H9 (cell line): ENCODE measurements at regions not wholly inside any gene's neighbourhood (a gene's known extent, or its start where the extent isn't known, plus 50 kb on each side); places are given as distances from the start of the nearest gene placed in this dataset.

Experiments used
- DNase-seq: peaks from one replicate; pipeline ENCODE4 v3.0.0-alpha.2; 2017
- H2AFZ ChIP-seq: one replicate; pipeline ENCODE4 v1.6.1; 2013; ENCODE audit warnings: mild to moderate bottlenecking, low read length, control low read depth, moderate library complexity
- H2AK5ac ChIP-seq: 2 replicates; pipeline ENCODE4 v1.6.1; 2013; ENCODE audit warnings: low read length, control low read depth, mixed read lengths; ENCODE audit not compliant: insufficient read length
- H2BK120ac ChIP-seq: one replicate; pipeline ENCODE4 v1.6.1; 2013; ENCODE audit warnings: low read depth, mild to moderate bottlenecking, low read length, control low read depth, inconsistent platforms; ENCODE audit not compliant: poor library complexity, severe bottlenecking
- H2BK12ac ChIP-seq: 2 replicates; pipeline ENCODE4 v1.6.1; 2013; ENCODE audit warnings: low read length, control low read depth, mixed read lengths, low read depth; ENCODE audit not compliant: insufficient read length
- H2BK15ac ChIP-seq: 2 replicates; pipeline ENCODE4 v1.6.1; 2013; ENCODE audit warnings: low read depth, low read length, control low read depth
- H2BK20ac ChIP-seq: one replicate; pipeline ENCODE4 v1.6.1; 2013; ENCODE audit warnings: low read depth, mild to moderate bottlenecking, low read length, control low read depth, inconsistent platforms; ENCODE audit not compliant: poor library complexity, severe bottlenecking
- H2BK5ac ChIP-seq: 2 replicates; pipeline ENCODE4 v1.6.1; 2013; ENCODE audit warnings: low read length, control low read depth, mixed read lengths; ENCODE audit not compliant: insufficient read length
- H3K14ac ChIP-seq: 2 replicates; pipeline ENCODE4 v1.6.1; 2013; ENCODE audit warnings: low read length, control low read depth; ENCODE audit not compliant: insufficient read depth
- H3K18ac ChIP-seq: 2 replicates; pipeline ENCODE4 v1.6.1; 2013; ENCODE audit warnings: low read depth, mild to moderate bottlenecking, mixed read lengths, low read length, control low read depth; ENCODE audit not compliant: insufficient read length
- H3K23ac ChIP-seq: 2 replicates; pipeline ENCODE4 v1.6.1; 2013; ENCODE audit warnings: low read length, control low read depth, mixed read lengths, low read depth; ENCODE audit not compliant: insufficient read length
- H3K23me2 ChIP-seq: 2 replicates; pipeline ENCODE4 v1.6.1; 2013; ENCODE audit warnings: low read depth, mild to moderate bottlenecking, mixed read lengths, low read length, control low read depth; ENCODE audit not compliant: insufficient read length, poor library complexity, severe bottlenecking
- H3K27ac ChIP-seq: 2 replicates; pipeline ENCODE4 v1.5.1; 2013; ENCODE audit warnings: low read length, control low read depth, mixed read lengths, low read depth; ENCODE audit not compliant: insufficient read length
- H3K27me3 ChIP-seq: 2 replicates; pipeline ENCODE4 v1.6.1; 2013; ENCODE audit warnings: low read length, control low read depth, inconsistent platforms; ENCODE audit not compliant: insufficient read depth
- H3K4ac ChIP-seq: 2 replicates; pipeline ENCODE4 v1.6.1; 2013; ENCODE audit warnings: low read depth, mild to moderate bottlenecking, control low read depth, inconsistent platforms, low read length, moderate library complexity
- H3K4me1 ChIP-seq: 2 replicates; pipeline ENCODE4 v1.6.1; 2013; ENCODE audit warnings: low read length, control low read depth, inconsistent platforms; ENCODE audit not compliant: insufficient read depth
- H3K4me2 ChIP-seq: 2 replicates; pipeline ENCODE4 v1.6.1; 2013; ENCODE audit warnings: low read length, control low read depth, mixed read lengths; ENCODE audit not compliant: insufficient read length, insufficient read depth
- H3K56ac ChIP-seq: 2 replicates; pipeline ENCODE4 v1.6.1; 2013; ENCODE audit warnings: low read depth, mild to moderate bottlenecking, mixed read lengths, low read length, control low read depth; ENCODE audit not compliant: insufficient read length
- H3K79me1 ChIP-seq: 2 replicates; pipeline ENCODE4 v1.6.1; 2013; ENCODE audit warnings: low read depth, mild to moderate bottlenecking, moderate library complexity, low read length, control low read depth, inconsistent platforms; ENCODE audit not compliant: insufficient read depth, poor library complexity, severe bottlenecking
- H3K79me2 ChIP-seq: 2 replicates; pipeline ENCODE4 v1.6.1; 2013; ENCODE audit warnings: low read length, control low read depth, inconsistent platforms; ENCODE audit not compliant: insufficient read depth
- H3K9ac ChIP-seq: 2 replicates; pipeline ENCODE4 v1.6.1; 2013; ENCODE audit warnings: low read length, control low read depth, mixed read lengths; ENCODE audit not compliant: insufficient read length; ENCODE audit errors: extremely low read depth
- H3K9me3 ChIP-seq: one replicate; pipeline ENCODE4 v1.6.1; 2013; ENCODE audit warnings: low read depth, low read length, inconsistent platforms; ENCODE audit not compliant: control insufficient read depth
- H3T11ph ChIP-seq: one replicate; pipeline ENCODE4 v1.6.1; 2013; ENCODE audit warnings: mild to moderate bottlenecking, low read length, control low read depth, inconsistent platforms
- H4K20me1 ChIP-seq: one replicate; pipeline ENCODE4 v1.6.1; 2013; ENCODE audit not compliant: control insufficient read depth, insufficient read length, insufficient read depth
- H4K5ac ChIP-seq: 2 replicates; pipeline ENCODE4 v1.6.1; 2013; ENCODE audit warnings: low read depth, mild to moderate bottlenecking, mixed read lengths, low read length, control low read depth; ENCODE audit not compliant: insufficient read length
- H4K8ac ChIP-seq: replicated peaks from 2 replicates; pipeline ENCODE4 v1.6.1; 2013; ENCODE audit warnings: low read length, control low read depth, mixed read lengths, low read depth; ENCODE audit not compliant: insufficient read length
- H4K91ac ChIP-seq: 2 replicates; pipeline ENCODE4 v1.6.1; 2013; ENCODE audit warnings: low read depth, mild to moderate bottlenecking, moderate library complexity, mixed read lengths, low read length, control low read depth; ENCODE audit not compliant: insufficient read length
- H3K27ac Mint-ChIP-seq, 3 experiments: 2 replicates in 2 of 3; 3 replicates in 1 of 3; pipeline ENCODE4 v1.8.0; 2020 to 2021; ENCODE audit warnings: mixed read lengths in 3 of 3, mild to moderate bottlenecking in 1 of 3, moderate library complexity in 1 of 3
- H3K27me3 Mint-ChIP-seq: 2 replicates; pipeline ENCODE4 v1.8.0; 2021; ENCODE audit warnings: low read depth, mild to moderate bottlenecking, moderate library complexity, mixed read lengths
- H3K36me3 Mint-ChIP-seq, 3 experiments: 2 replicates in 2 of 3; 3 replicates in 1 of 3; pipeline ENCODE4 v1.8.0; 2020 to 2021; ENCODE audit warnings: low read depth in 3 of 3, mixed read lengths in 3 of 3; ENCODE audit not compliant: insufficient read depth in 1 of 3
- H3K4me1 Mint-ChIP-seq, 2 experiments: 2 replicates each; pipeline ENCODE4 v1.8.0; 2020; ENCODE audit warnings: mixed read lengths in 2 of 2
- H3K4me3 Mint-ChIP-seq, 2 experiments: 2 replicates in 1 of 2; 3 replicates in 1 of 2; pipeline ENCODE4 v1.8.0; 2020 to 2021; ENCODE audit warnings: mild to moderate bottlenecking in 2 of 2, mixed read lengths in 2 of 2, moderate library complexity in 1 of 2
- H3K9me3 Mint-ChIP-seq, 2 experiments: 2 replicates in 1 of 2; 3 replicates in 1 of 2; pipeline ENCODE4 v1.8.0; 2020; ENCODE audit warnings: mild to moderate bottlenecking in 2 of 2, mixed read lengths in 2 of 2, moderate library complexity in 1 of 2
- CTCF ChIP-seq: fragments of 200-600 bp; sonication (generic); conservative IDR thresholded peaks from 3 replicates; pipeline ENCODE4 v1.8.0; 2021; ENCODE audit warnings: antibody characterized with exemption, mild to moderate bottlenecking
- WGBS: extraction: QIAGEN DNeasy Blood & Tissue Kit; methylation state at CpG from one replicate; pipeline ENCODE4 v1.1.7; 2013; ENCODE audit warnings: missing lambda C conversion rate, low lambda C conversion rate, mixed read lengths; ENCODE audit not compliant: insufficient read length; ENCODE audit errors: extremely low coverage; 5-methylcytosine and 5-hydroxymethylcytosine counted together

- H3K36me3 Mint-ChIP-seq = peaks cover 0 to 2% (median 0%) of the 10 kb centered on the region in 3 experiments; a peak in 1 of 7 replicates
- H4K91ac ChIP-seq = no peak overlapping the region
- no peaks in the 10 kb centered on the region for H3K79me1 ChIP-seq
- no peak overlapping the region for H3K4me2 ChIP-seq
- no peaks in the 10 kb centered on the region for H3K9me3 ChIP-seq
- H2BK12ac ChIP-seq = no peak overlapping the region
- H3K4me3 Mint-ChIP-seq = no peak overlapping the region
- no peak overlapping the region for H2AK5ac ChIP-seq
- peaks cover 78% of the 10 kb centered on the region for H3K27me3 Mint-ChIP-seq
- H2BK20ac ChIP-seq = no peak overlapping the region
- no peak overlapping the region for H3K9ac ChIP-seq
- H4K20me1 ChIP-seq = no peaks in the 10 kb centered on the region
- no peak overlapping the region for H2BK5ac ChIP-seq
- H3K27ac Mint-ChIP-seq = no peak overlapping the region
- no CpG with 5 or more reads among the region's 2 CpGs for WGBS
- H4K5ac ChIP-seq = no peak overlapping the region
- H2BK15ac ChIP-seq = no peak overlapping the region
- no peak overlapping the region for H3K4ac ChIP-seq
- no peak overlapping the region for H2BK120ac ChIP-seq
- DNase-seq = no peak
- no peaks in the 10 kb centered on the region for H3K79me2 ChIP-seq
- no peak overlapping the region for H3K56ac ChIP-seq
- H3K4me1 ChIP-seq = no peaks in the 10 kb centered on the region
- TF ChIP-seq CTCF = no peak
- H3K27me3 ChIP-seq = no peaks in the 10 kb centered on the region
- H3K23me2 ChIP-seq = no peaks in the 10 kb centered on the region
- H3T11ph ChIP-seq = no peak overlapping the region
- no peak overlapping the region for H4K8ac ChIP-seq
- H2AFZ ChIP-seq = no peak overlapping the region
- H3K23ac ChIP-seq = no peak overlapping the region
- no peak overlapping the region for H3K27ac ChIP-seq
- H3K4me1 Mint-ChIP-seq = peaks cover 4% of the 10 kb centered on the region in 2 experiments; a peak in 3 of 4 replicates
- H3K9me3 Mint-ChIP-seq = no peaks in the 10 kb centered on the region
- no peak overlapping the region for H3K18ac ChIP-seq
- H3K14ac ChIP-seq = no peak overlapping the region
These were observed 262.8 kb upstream of the NR2F2 start for GRCh38 chr15:96067677-96068076.
